IMR-90 (cell line): ENCODE measurements at regions not wholly inside any gene's neighbourhood (a gene's known extent, or its start where the extent isn't known, plus 50 kb on each side); places are given as distances from the start of the nearest gene placed in this dataset.

Source experiments
- ATAC-seq: fragments of 200-7000 bp; cut with Tn5 transposase; 2 replicates; pipeline ENCODE4 v1.9.1; 2020; ENCODE audit warnings: low read depth, mild to moderate bottlenecking, moderate library complexity
- BruUV-seq: library from RNA; stranded (reverse); fragments of 400-500 nt; replicated peaks from 2 replicates; lab custom pipeline; 2021; lab: Mats Ljungman, UMichigan
- CTCF ChIA-PET: fragments of 300-600 bp; formaldehyde crosslinking; extraction: SDS; loops from one replicate; lab custom pipeline; 2021; ENCODE audit warnings: antibody characterized with exemption; lab: Yijun Ruan, JAX
- POLR2A ChIA-PET: fragments of 300-600 bp; sonication (Branson Sonifier 250); formaldehyde crosslinking; loops from one replicate; lab custom pipeline; 2022; ENCODE audit warnings: antibody characterized with exemption; ENCODE audit not compliant: unreplicated experiment; lab: Charles Lee
- DNase-seq: peaks from one replicate; pipeline ENCODE4 v3.0.0; 2013
- H2AFZ ChIP-seq: replicated peaks from 2 replicates; pipeline ENCODE3; 2013; ENCODE audit warnings: low read length, mild to moderate bottlenecking; ENCODE audit not compliant: poor library complexity
- H2AK5ac ChIP-seq: 2 replicates; pipeline ENCODE4 v1.6.1; 2013; ENCODE audit warnings: low read depth, low read length, inconsistent platforms
- H2AK9ac ChIP-seq: replicated peaks from 2 replicates; pipeline ENCODE3; 2013; ENCODE audit warnings: mild to moderate bottlenecking, low read depth, low read length, moderate library complexity; ENCODE audit not compliant: poor library complexity
- H2BK120ac ChIP-seq: 2 replicates; pipeline ENCODE4 v1.6.1; 2013; ENCODE audit warnings: low read depth, low read length, inconsistent platforms
- H2BK15ac ChIP-seq: 3 replicates; pipeline ENCODE4 v1.6.1; 2013; ENCODE audit warnings: low read depth, low read length, inconsistent platforms
- H2BK20ac ChIP-seq: 2 replicates; pipeline ENCODE4 v1.6.1; 2013; ENCODE audit warnings: low read depth, mild to moderate bottlenecking, inconsistent platforms, low read length, moderate library complexity
- H2BK5ac ChIP-seq: 2 replicates; pipeline ENCODE4 v1.6.1; 2013; ENCODE audit warnings: mild to moderate bottlenecking, low read depth, low read length, inconsistent platforms; ENCODE audit not compliant: poor library complexity, severe bottlenecking
- H3K14ac ChIP-seq: replicated peaks from 2 replicates; pipeline ENCODE4 v1.6.1; 2013; ENCODE audit warnings: low read depth, low read length, inconsistent platforms
- H3K18ac ChIP-seq: 2 replicates; pipeline ENCODE4 v1.6.1; 2013; ENCODE audit warnings: low read depth, low read length, control low read depth
- H3K23ac ChIP-seq: 2 replicates; pipeline ENCODE4 v1.6.1; 2013; ENCODE audit warnings: low read depth, low read length, inconsistent platforms
- H3K27ac ChIP-seq: 2 replicates; pipeline ENCODE4 v1.5.1; 2013; ENCODE audit warnings: mild to moderate bottlenecking, control low read depth, low read length; ENCODE audit not compliant: insufficient read depth
- H3K27me3 ChIP-seq: 2 replicates; pipeline ENCODE4 v1.6.1; 2013; ENCODE audit warnings: low read length; ENCODE audit not compliant: control insufficient read depth, insufficient read depth
- H3K36me3 ChIP-seq: 2 replicates; pipeline ENCODE4 v1.6.1; 2013; ENCODE audit warnings: low read length, mixed read lengths; ENCODE audit not compliant: control insufficient read depth, insufficient read depth
- H3K4ac ChIP-seq: 2 replicates; pipeline ENCODE4 v1.6.1; 2013; ENCODE audit warnings: low read depth, low read length, inconsistent platforms
- H3K4me1 ChIP-seq: 2 replicates; pipeline ENCODE4 v1.6.1; 2013; ENCODE audit warnings: low read length, mixed read lengths; ENCODE audit not compliant: control insufficient read depth, insufficient read depth
- H3K4me2 ChIP-seq: 2 replicates; pipeline ENCODE4 v1.6.1; 2013; ENCODE audit warnings: low read depth, mild to moderate bottlenecking, control low read depth, low read length, moderate library complexity
- H3K4me3 ChIP-seq: 2 replicates; pipeline ENCODE4 v1.5.1; 2013; ENCODE audit warnings: low read depth, mild to moderate bottlenecking, control low read depth, low read length, moderate library complexity; ENCODE audit not compliant: insufficient read depth
- H3K56ac ChIP-seq: 2 replicates; pipeline ENCODE4 v1.6.1; 2013; ENCODE audit warnings: low read length, inconsistent platforms; ENCODE audit not compliant: insufficient read depth; ENCODE audit errors: extremely low read depth
- H3K79me1 ChIP-seq, 2 experiments: 2 replicates each; pipeline ENCODE4 v1.6.1; 2013; ENCODE audit warnings: low read length in 2 of 2, inconsistent platforms in 1 of 2, low read depth in 1 of 2
- H3K9ac ChIP-seq: 2 replicates; pipeline ENCODE4 v1.6.1; 2013; ENCODE audit warnings: low read depth, low read length, control low read depth
- H3K9me1 ChIP-seq: 2 replicates; pipeline ENCODE4 v1.6.1; 2013; ENCODE audit warnings: low read length, inconsistent platforms; ENCODE audit not compliant: insufficient read depth
- H3K9me3 ChIP-seq: 2 replicates; pipeline ENCODE4 v1.6.1; 2013; ENCODE audit warnings: low read length; ENCODE audit not compliant: control insufficient read depth, insufficient read depth
- H4K20me1 ChIP-seq: 2 replicates; pipeline ENCODE4 v1.6.1; 2013; ENCODE audit warnings: low read length, inconsistent platforms; ENCODE audit not compliant: insufficient read depth
- H4K5ac ChIP-seq: 2 replicates; pipeline ENCODE4 v1.6.1; 2013; ENCODE audit warnings: mild to moderate bottlenecking, low read depth, low read length, control low read depth
- H4K8ac ChIP-seq, 2 experiments: 2 replicates each; pipeline ENCODE4 v1.6.1; 2013; ENCODE audit warnings: low read depth in 2 of 2, low read length in 2 of 2, control low read depth in 1 of 2, inconsistent platforms in 1 of 2
- H4K91ac ChIP-seq: 2 replicates; pipeline ENCODE4 v1.6.1; 2013; ENCODE audit warnings: low read depth, low read length, inconsistent platforms; ENCODE audit not compliant: insufficient read depth
- BHLHE40 ChIP-seq: fragments of 150-350 bp; IDR thresholded peaks from 2 replicates; pipeline ENCODE4 v1.6.1; 2016; ENCODE audit warnings: mild to moderate bottlenecking, low read depth, low read length
- CHD1 ChIP-seq: IDR thresholded peaks from 2 replicates; pipeline ENCODE4 v1.6.1; 2012; ENCODE audit warnings: low read depth, low read length, improper control_type of control experiment
- FOS ChIP-seq: fragments of 150-350 bp; IDR thresholded peaks from 2 replicates; pipeline ENCODE4 v1.6.1; 2016; ENCODE audit warnings: low read depth, low read length
- MAZ ChIP-seq: IDR thresholded peaks from 2 replicates; pipeline ENCODE4 v1.6.1; 2012; ENCODE audit warnings: low read depth, mild to moderate bottlenecking, low read length, improper control_type of control experiment, moderate library complexity, borderline replicate concordance
- MXI1 ChIP-seq: IDR thresholded peaks from 2 replicates; pipeline ENCODE4 v1.6.1; 2012; ENCODE audit warnings: low read depth, mild to moderate bottlenecking, low read length, moderate library complexity, borderline replicate concordance
- POLR2A ChIP-seq: IDR thresholded peaks from 2 replicates; pipeline ENCODE4 v1.6.1; 2012; ENCODE audit warnings: mild to moderate bottlenecking, low read depth, low read length
- RAD21 ChIP-seq: IDR thresholded peaks from 2 replicates; pipeline ENCODE4 v1.6.1; 2012; ENCODE audit warnings: low read length, improper control_type of control experiment
- RCOR1 ChIP-seq: IDR thresholded peaks from 2 replicates; pipeline ENCODE4 v1.6.1; 2012; ENCODE audit warnings: mild to moderate bottlenecking, low read length, improper control_type of control experiment; ENCODE audit not compliant: insufficient replicate concordance
- SMC3 ChIP-seq: fragments of 150-350 bp; IDR thresholded peaks from 2 replicates; pipeline ENCODE4 v1.6.1; 2016; ENCODE audit warnings: low read depth, mild to moderate bottlenecking, antibody characterized with exemption, low read length, moderate library complexity
- USF2 ChIP-seq: fragments of 150-350 bp; IDR thresholded peaks from 2 replicates; pipeline ENCODE4 v1.6.1; 2017; ENCODE audit warnings: mild to moderate bottlenecking, antibody characterized with exemption, low read length, low read depth
- WGBS, 2 experiments: methylation state at CpG; one replicate each; pipeline versions ENCODE4 v1.1.5 to v1.1.7; 2013; ENCODE audit warnings: missing lambda C conversion rate in 2 of 2; ENCODE audit not compliant: insufficient read length in 1 of 2; ENCODE audit errors: extremely low coverage in 2 of 2; 5-methylcytosine and 5-hydroxymethylcytosine counted together
- dilution Hi-C: fragments of 300-500 bp; cut with HindIII; formaldehyde crosslinking; loops from one replicate; pipeline ENCODE4 v1.14.3; 2018; ENCODE audit warnings: low sequenced_read_pairs; ENCODE audit not compliant: unreplicated experiment
- in situ Hi-C: fragments of 300-500 bp; cut with MboI; formaldehyde crosslinking; loops from 3 replicates; pipeline ENCODE4 v1.14.3; 2019; ENCODE audit warnings: low sequenced_read_pairs, inconsistent platforms, mixed read lengths
- intact Hi-C: fragments of 100-400 bp; cut with micrococcal nuclease; formaldehyde crosslinking; loops from 2 replicates; pipeline ENCODE4 v1.10.0; 2022

DNA sequence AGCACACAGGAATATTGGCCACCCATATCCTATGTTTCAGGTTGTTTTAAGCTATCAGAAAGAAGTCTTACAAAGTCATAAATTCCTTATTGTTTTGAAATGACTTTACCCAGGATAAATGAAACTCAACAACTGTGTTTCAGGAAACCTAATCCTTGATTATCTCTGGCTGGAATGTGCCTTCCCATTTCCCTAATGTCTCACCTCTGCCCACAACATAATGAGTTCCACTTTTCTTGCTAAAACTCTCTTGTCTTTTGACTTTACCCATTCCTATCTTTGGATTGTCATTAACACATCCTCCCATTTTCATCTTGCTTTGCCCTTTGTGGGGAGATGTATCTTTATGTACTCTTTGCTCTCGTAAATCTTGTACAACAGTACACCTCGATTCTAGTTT lies 200.0 kb upstream of the DNAJC19 start:
- Histone ChIP-seq H3K4me2 (no peak overlapping the region), H2BK15ac (no peak overlapping the region), H4K5ac (no peak overlapping the region), H3K4me1 (no peaks in the 10 kb centered on the region), H3K4ac (no peak overlapping the region), H3K36me3 (no peaks in the 10 kb centered on the region), H3K27ac (no peak overlapping the region), H3K9me1 (no peaks in the 10 kb centered on the region), H2BK20ac (no peak overlapping the region), H3K9me3 (peaks cover 8% of the 10 kb centered on the region), H3K18ac (no peak overlapping the region), H3K23ac (no peak overlapping the region), H3K4me3 (no peak overlapping the region), H2AK9ac (no peak overlapping the region), H2AFZ (no peak overlapping the region), H3K14ac (no peak overlapping the region), H3K9ac (no peak overlapping the region), H4K20me1 (no peaks in the 10 kb centered on the region), H4K91ac (no peak overlapping the region), H2BK5ac (no peak overlapping the region), H2AK5ac (no peak overlapping the region), H4K8ac (no peak overlapping the region), H3K27me3 (no peaks in the 10 kb centered on the region), H3K79me1 (no peaks in the 10 kb centered on the region), H3K56ac (no peak overlapping the region), H2BK120ac (no peak overlapping the region)
- no peak for DNase-seq
- ATAC-seq = no peak
- POLR2A ChIA-PET = no interaction called here
- TF ChIP-seq FOS (no peak), USF2 (no peak), CHD1 (no peak), RCOR1 (no peak), BHLHE40 (no peak), MXI1 (no peak), MAZ (no peak), SMC3 (no peak), RAD21 (no peak), POLR2A (no peak)
- dilution Hi-C loops (no loop called here), intact Hi-C loops (no loop called here), in situ Hi-C loops (no loop called here)
- CTCF ChIA-PET = no interaction called here
- no TSS peak for BruUV-seq
- WGBS, 2 experiments = no CpG with 5 or more reads among the region's 2 CpGs
